Activated T-cell treated with anti-CD3 and anti-CD28 coated beads, Interleukin-2, amount 50 U/mL, for 1 hour (primary cell): ENCODE measurements at regions not wholly inside any gene's neighbourhood (a gene's known extent, or its start where the extent isn't known, plus 50 kb on each side); places are given as distances from the start of the nearest gene placed in this dataset.

ENCODE experiments used
- DNase-seq: peaks from one replicate; pipeline ENCODE4 v3.0.0-alpha.2; 2020

GRCh38 chr2:238655974-238656722 is 191.7 kb upstream of the TWIST2 start:
- no peak for DNase-seq

- no peak for DNase-seq
Observed at GRCh38 chr2:238657132-238658053, 190.5 kb upstream of the TWIST2 start.

GRCh38 chr2:238658054-238658407 is 189.9 kb upstream of the TWIST2 start:
- DNase-seq, result no peak

GRCh38 chr2:238658820-238659219 is 189.1 kb upstream of the TWIST2 start:
- no peak for DNase-seq

- DNase-seq, result no peak
Observed at GRCh38 chr2:238659231-238659630, 188.7 kb upstream of the TWIST2 start.

GRCh38 chr2:238663586-238663985 is 184.3 kb upstream of the TWIST2 start:
- DNase-seq, result no peak

GRCh38 chr2:238665919-238666318 is 182.0 kb upstream of the TWIST2 start:
- no peak for DNase-seq

- DNase-seq, result no peak
Observed at GRCh38 chr2:238666543-238666942, 181.3 kb upstream of the TWIST2 start.

- no peak for DNase-seq
Observed at GRCh38 chr2:238667008-238667407, 180.9 kb upstream of the TWIST2 start.

GRCh38 chr2:238667639-238668038 is 180.2 kb upstream of the TWIST2 start:
- no peak for DNase-seq

GRCh38 chr2:238668426-238668825 is 179.5 kb upstream of the TWIST2 start:
- DNase-seq, result no peak

- no peak for DNase-seq
Observed at GRCh38 chr2:238669046-238669445, 178.8 kb upstream of the TWIST2 start.

GRCh38 chr2:238669581-238670080 is 178.3 kb upstream of the TWIST2 start:
- no peak for DNase-seq

- DNase-seq, result no peak
Observed at GRCh38 chr2:238670111-238670585, 177.7 kb upstream of the TWIST2 start.

- DNase-seq, result no peak
Observed at GRCh38 chr2:238682536-238682935, 165.3 kb upstream of the TWIST2 start.

- DNase-seq, result no peak
Observed at GRCh38 chr2:238684362-238685326, 163.2 kb upstream of the TWIST2 start.

GRCh38 chr2:238685327-238685709 is 162.6 kb upstream of the TWIST2 start:
- DNase-seq, result no peak

GRCh38 chr2:238685713-238686112 is 162.2 kb upstream of the TWIST2 start:
- DNase-seq, result no peak

GRCh38 chr2:238686223-238686622 is 161.7 kb upstream of the TWIST2 start:
- no peak for DNase-seq

- DNase-seq, result no peak
Observed at GRCh38 chr2:238688193-238689153, 159.4 kb upstream of the TWIST2 start.

GRCh38 chr2:238689331-238689730 is 158.6 kb upstream of the TWIST2 start:
- no peak for DNase-seq
